HG02642 (cell line): ENCODE measurements at regions not wholly inside any gene's neighbourhood (a gene's known extent, or its start where the extent isn't known, plus 50 kb on each side); places are given as distances from the start of the nearest gene placed in this dataset.
"Not testable (repeated sequence)": the region's sequence is repeated elsewhere in the genome, so short reads cannot be mapped to it uniquely, and the experiment has no call there.

Experiments
- ATAC-seq: cut with Tn5 transposase; IDR thresholded peaks from one replicate; pipeline ENCODE4 v1.9.1; 2021; ENCODE audit warnings: mild to moderate bottlenecking; ENCODE audit not compliant: unreplicated experiment, poor library complexity

DNA sequence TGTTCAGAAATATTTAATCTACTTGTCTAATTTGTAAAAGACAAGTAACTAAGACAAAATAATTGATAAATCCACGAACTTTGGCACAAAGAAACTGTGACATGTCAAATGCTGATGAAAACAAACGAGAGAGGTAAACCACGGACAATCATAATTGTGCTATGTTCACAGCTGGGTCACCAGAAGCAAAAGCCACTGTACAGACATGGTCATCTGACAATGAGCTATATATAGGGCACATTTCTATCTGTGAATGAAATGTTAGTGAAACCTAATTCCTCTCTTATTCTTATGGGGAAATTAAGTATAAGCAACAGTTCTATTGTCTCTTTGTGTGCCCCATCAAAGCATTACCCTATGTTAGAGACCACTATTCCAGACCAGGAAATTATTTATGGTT, 444.0 kb upstream of the TRAM1L1 start:
- ATAC-seq: no peak

- ATAC-seq: no peak
Observed at GRCh38 chr4:117533501-117533900, 448.1 kb upstream of the TRAM1L1 start.

DNA sequence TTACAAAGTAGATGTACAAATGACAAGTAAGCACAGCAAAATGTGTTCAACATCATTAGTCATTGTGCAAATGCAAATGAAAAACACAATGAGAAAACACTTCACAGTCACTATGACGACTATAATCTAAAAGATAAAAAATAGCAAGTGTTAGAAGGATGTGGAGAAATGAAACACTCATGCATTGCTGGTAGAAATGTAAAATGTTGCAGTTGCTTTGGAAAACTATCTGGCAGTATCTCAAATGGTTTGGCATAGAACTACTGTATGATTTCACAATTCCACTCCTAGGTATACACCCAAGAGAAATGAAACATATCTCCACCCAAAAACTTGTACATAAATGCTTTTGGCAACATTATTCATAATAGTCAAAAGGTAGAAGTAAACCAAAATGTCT, 459.7 kb upstream of the TRAM1L1 start:
- no peak for ATAC-seq

GRCh38 chr4:117549524-117549923, 464.1 kb upstream of the TRAM1L1 start:
- no peak for ATAC-seq

GRCh38 chr4:117550085-117550484, 464.7 kb upstream of the TRAM1L1 start:
- ATAC-seq: no peak

GRCh38 chr4:117560329-117560728, 474.0 kb upstream of the NDST3 start:
- no peak for ATAC-seq

DNA sequence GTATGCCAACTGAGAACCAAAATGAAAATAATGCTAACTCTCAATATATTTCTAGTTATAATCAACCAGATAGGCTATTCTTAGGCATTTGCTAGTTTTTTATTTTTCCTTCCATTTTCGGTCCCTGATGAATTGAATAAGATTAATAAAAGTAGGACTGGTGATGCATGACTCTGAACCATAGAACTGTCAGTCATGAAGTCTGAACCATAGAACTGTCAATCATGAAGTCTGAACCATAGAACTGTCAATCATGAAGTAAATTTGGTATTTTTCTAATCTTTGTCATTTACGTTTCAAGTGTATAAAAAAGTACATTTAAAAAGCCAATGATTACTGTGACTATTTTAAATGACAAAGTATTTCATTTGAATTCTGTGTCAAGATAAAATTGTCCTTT, 460.2 kb upstream of the NDST3 start:
- ATAC-seq: no peak

GRCh38 chr4:117575850-117576249, 458.4 kb upstream of the NDST3 start:
- no peak for ATAC-seq

DNA sequence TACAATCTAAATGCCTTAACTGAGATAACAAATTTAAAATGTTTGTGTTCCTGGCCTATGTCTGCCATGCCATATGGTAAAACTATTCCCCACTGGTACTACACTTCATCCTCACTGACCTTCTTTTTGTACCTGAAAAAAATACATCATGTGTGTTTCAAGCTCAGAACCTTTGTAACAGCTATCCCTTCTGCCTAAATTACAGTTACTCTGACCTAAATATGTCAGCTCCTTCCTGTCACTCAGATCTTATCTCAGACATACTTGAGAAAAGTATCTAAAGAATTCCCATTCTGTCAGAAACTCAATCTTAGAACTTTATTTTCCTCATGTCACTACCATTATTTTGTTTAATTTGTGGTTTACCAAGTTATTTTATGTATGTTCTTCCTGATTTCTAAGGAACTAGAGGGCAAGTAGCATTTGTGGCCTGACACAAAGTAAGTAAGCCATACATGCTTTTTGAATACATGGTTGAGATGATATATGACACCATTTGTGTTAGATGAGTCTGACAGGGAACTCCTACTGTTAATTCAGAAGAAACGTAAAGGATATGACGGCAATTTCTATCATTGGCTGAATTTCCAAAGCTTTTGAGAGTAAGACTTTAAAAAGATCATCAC, 456.5 kb upstream of the NDST3 start:
- no peak for ATAC-seq

GRCh38 chr4:117588771-117589170, 445.5 kb upstream of the NDST3 start:
- ATAC-seq: no peak

- ATAC-seq: no peak
Observed at GRCh38 chr4:117596917-117597480, 437.3 kb upstream of the NDST3 start.

DNA sequence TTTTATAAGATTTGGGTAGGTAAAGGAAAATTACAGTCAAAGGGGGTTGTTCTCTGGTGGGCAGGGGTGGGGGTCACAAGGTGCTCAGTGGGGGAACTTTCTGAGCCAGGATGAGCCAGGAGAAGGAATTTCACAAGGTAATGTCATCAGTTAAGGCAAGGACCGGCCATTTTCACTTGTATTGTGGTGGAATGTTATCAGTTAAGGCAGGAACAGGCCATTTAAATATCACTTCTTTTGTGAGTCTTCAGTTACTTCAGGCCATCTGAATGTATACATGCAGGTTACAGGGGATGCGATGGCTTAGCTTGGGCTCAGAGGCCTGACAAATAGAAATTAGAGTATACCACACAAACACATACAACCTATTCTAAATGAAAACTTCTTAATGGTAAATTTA, 434.9 kb upstream of the NDST3 start:
- ATAC-seq: not testable (repeated sequence)

GRCh38 chr4:117600936-117601335, 433.4 kb upstream of the NDST3 start:
- ATAC-seq: not testable (repeated sequence)

DNA sequence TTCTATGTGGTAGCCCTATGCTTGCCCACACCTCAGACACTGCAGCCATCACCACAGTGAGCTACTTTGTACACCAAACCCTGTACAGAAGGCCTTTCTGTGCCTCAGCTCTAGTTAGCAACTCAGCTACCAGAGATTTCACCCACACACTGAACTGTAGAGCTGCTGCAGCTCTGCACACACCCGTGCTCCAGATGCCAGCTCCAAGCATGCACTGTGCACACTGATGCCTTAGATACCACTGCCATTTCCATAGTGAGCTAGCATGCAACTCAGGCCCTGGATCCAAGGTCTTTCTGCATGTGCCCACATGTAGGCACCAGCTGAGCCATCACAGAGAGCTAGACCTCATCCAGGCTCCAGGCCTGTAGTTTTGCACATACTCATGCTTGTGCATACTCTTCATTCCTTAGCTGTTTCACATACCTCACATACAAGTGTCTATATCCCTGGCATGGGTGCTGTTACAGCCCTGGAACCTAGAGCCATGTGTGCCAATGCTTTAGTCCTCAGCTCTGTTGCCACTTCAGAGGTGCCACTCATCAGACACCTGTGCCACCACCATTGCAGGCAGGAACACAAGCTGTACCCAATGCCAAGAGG, 423.5 kb upstream of the NDST3 start:
- no peak for ATAC-seq

GRCh38 chr4:117621673-117622072, 412.6 kb upstream of the NDST3 start:
- no peak for ATAC-seq

GRCh38 chr4:117623326-117623725, 411.0 kb upstream of the NDST3 start:
- no peak for ATAC-seq

DNA sequence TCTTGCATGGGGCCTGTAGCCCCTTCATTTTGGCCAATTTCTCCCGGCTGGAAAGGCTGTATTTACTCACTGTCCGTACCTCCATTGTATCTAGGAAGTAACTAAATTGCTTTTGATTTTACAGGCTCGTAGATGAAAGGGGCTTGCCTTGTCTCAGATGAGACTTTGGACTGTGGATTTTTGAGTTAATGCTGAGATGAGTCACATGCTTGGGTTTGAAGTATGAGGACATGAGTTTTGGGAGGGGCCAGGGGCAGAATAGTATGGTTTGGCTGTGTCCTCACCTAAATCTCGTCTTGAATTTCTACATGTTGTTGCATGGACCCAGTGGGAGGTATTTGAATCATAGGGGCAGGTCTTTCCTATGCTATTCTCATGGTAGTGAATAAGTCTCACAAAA, 407.6 kb upstream of the NDST3 start:
- ATAC-seq: no peak

GRCh38 chr4:117634716-117635115, 399.6 kb upstream of the NDST3 start:
- no peak for ATAC-seq

DNA sequence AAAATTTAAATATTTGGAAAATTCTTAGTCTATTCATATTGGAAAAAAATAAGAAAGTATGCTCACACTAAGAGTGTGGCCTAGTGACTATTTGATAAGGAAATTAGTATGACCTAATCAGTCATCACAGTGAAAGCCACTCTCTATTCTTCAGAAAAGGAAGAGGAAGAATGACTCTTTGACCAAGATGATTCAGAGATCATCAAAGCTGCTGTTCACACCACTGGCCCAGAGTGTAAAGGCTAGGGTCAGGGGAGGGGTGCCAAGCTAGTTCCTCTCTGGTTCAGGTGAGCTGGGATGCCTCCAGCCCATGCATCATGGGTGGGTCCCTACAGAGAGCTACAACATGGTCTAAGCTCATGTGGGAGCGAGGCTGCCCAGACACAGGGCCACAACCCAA, 396.9 kb upstream of the NDST3 start:
- no peak for ATAC-seq

- ATAC-seq: no peak
Observed at GRCh38 chr4:117640836-117641235, 393.4 kb upstream of the NDST3 start.

- no peak for ATAC-seq
Observed at GRCh38 chr4:117641519-117641918, 392.8 kb upstream of the NDST3 start.

DNA sequence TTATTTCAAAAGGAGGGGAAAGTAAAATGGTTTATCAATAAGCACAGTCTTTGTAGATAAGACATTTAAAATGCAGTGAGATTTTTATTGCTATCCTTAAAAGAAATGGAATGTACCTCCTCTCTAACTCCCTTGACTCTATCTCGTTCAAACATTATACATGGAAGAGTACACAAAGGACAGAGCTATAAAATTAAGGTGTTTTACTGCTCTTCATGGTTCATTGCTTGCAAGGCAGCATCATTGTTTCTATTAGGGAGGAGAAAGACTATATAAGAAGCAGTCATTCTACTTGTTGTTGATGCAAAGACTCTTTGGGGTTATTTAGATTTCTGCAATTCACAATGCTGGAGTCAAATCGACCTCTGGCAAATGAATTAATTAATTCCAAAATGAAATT, 380.2 kb upstream of the NDST3 start:
- ATAC-seq: no peak
